H1 (cell line): ENCODE measurements at regions not wholly inside any gene's neighbourhood (a gene's known extent, or its start where the extent isn't known, plus 50 kb on each side); places are given as distances from the start of the nearest gene placed in this dataset.

Experiments
- ATF2 ChIP-seq: IDR thresholded peaks from 2 replicates; pipeline ENCODE4 v1.6.1; 2012; ENCODE audit warnings: low read length, inconsistent platforms
- BCL11A ChIP-seq, 2 experiments: IDR thresholded peaks; one replicate each; pipeline ENCODE4 v1.6.1; 2011; ENCODE audit warnings: low read depth in 2 of 2, low read length in 2 of 2, mild to moderate bottlenecking in 2 of 2
- FOSL1 ChIP-seq: IDR thresholded peaks from 2 replicates; pipeline ENCODE4 v1.6.1; 2011; ENCODE audit warnings: mild to moderate bottlenecking, low read depth, low read length, moderate library complexity; ENCODE audit not compliant: insufficient read depth
- GABPA ChIP-seq: IDR thresholded peaks from 2 replicates; pipeline ENCODE4 v1.6.1; 2011; ENCODE audit warnings: mild to moderate bottlenecking, low read length, moderate library complexity, borderline replicate concordance; ENCODE audit not compliant: insufficient read depth
- MAFK ChIP-seq: IDR thresholded peaks from 2 replicates; pipeline ENCODE4 v1.6.1; 2012; ENCODE audit warnings: low read depth, mild to moderate bottlenecking, improper control_type of control experiment, low read length
- PHF8 ChIP-seq: fragments of 200-600 bp; sonication (generic); conservative IDR thresholded peaks from 2 replicates; pipeline ENCODE4 v1.7.1; 2012; ENCODE audit warnings: low read depth, mild to moderate bottlenecking, inconsistent platforms, low read length, moderate library complexity
- RFX5 ChIP-seq: IDR thresholded peaks from 2 replicates; pipeline ENCODE4 v1.6.1; 2011; ENCODE audit warnings: low read depth, low read length, improper control_type of control experiment, borderline replicate concordance
- SAP30 ChIP-seq: fragments of 300-600 bp; sonication (generic); IDR thresholded peaks from 2 replicates; pipeline ENCODE4 v1.7.1; 2012; ENCODE audit warnings: low read length, moderate library complexity, mild to moderate bottlenecking, inconsistent platforms; ENCODE audit not compliant: insufficient read depth, insufficient replicate concordance
- SIX5 ChIP-seq: IDR thresholded peaks from 2 replicates; pipeline ENCODE4 v1.6.1; 2011; ENCODE audit warnings: mild to moderate bottlenecking, low read depth, low read length
- SUZ12 ChIP-seq: fragments of 200-600 bp; sonication (generic); IDR thresholded peaks from 2 replicates; pipeline ENCODE4 v1.6.1; 2012; ENCODE audit warnings: mild to moderate bottlenecking, inconsistent platforms, low read length, moderate library complexity, mixed read lengths
- TCF12 ChIP-seq: IDR thresholded peaks from 2 replicates; pipeline ENCODE4 v1.6.1; 2011; ENCODE audit warnings: low read depth, mild to moderate bottlenecking, low read length

GRCh38 chr1:65509912-65510680 is 89.6 kb downstream of the LEPR start (continued):
- no peak for TF ChIP-seq ATF2
- TF ChIP-seq GABPA = no peak
- TF ChIP-seq MAFK = no peak
- no peak for TF ChIP-seq RFX5
- no peak for TF ChIP-seq SIX5
- no peak for TF ChIP-seq SAP30
- no peak for TF ChIP-seq PHF8
- TF ChIP-seq TCF12 = no peak
- TF ChIP-seq SUZ12 = no peak
- no peak for TF ChIP-seq FOSL1
- no peak for TF ChIP-seq BCL11A (IDR thresholded peaks at IDR 0.05; ENCODE audit: low read depth in 2 of 2, low read length in 2 of 2)
